Memory B cell (primary cell): ENCODE measurements at regions not wholly inside any gene's neighbourhood (a gene's known extent, or its start where the extent isn't known, plus 50 kb on each side); places are given as distances from the start of the nearest gene placed in this dataset.
"Not testable (repeated sequence)": the region's sequence is repeated elsewhere in the genome, so short reads cannot be mapped to it uniquely, and the experiment has no call there.

Experiments used
- ATAC-seq: fragments of 150-1000 bp; cut with Tn5 transposase; 2 replicates; pipeline ENCODE4 v1.10.0; 2021; ENCODE audit warnings: low read depth, mild to moderate bottlenecking, moderate library complexity
- DNase-seq, 2 donors: peaks; one replicate each; pipeline ENCODE4 v3.0.0; 2022; ENCODE audit warnings: low spot score in 2 of 2
- H3K27ac Mint-ChIP-seq: one replicate; pipeline ENCODE4 v1.8.0; 2022; ENCODE audit warnings: mild to moderate bottlenecking, moderate library complexity, mixed read lengths
- H3K27me3 Mint-ChIP-seq: one replicate; pipeline ENCODE4 v1.8.0; 2022; ENCODE audit warnings: mixed read lengths
- H3K36me3 Mint-ChIP-seq: one replicate; pipeline ENCODE4 v1.8.0; 2022; ENCODE audit warnings: mild to moderate bottlenecking, mixed read lengths
- H3K4me1 Mint-ChIP-seq: one replicate; pipeline ENCODE4 v1.8.0; 2022; ENCODE audit warnings: mixed read lengths
- H3K4me3 Mint-ChIP-seq: one replicate; pipeline ENCODE4 v1.8.0; 2022; ENCODE audit warnings: mild to moderate bottlenecking, moderate library complexity, mixed read lengths
- H3K9me3 Mint-ChIP-seq: one replicate; pipeline ENCODE4 v1.8.0; 2022; ENCODE audit warnings: mixed read lengths

DNA sequence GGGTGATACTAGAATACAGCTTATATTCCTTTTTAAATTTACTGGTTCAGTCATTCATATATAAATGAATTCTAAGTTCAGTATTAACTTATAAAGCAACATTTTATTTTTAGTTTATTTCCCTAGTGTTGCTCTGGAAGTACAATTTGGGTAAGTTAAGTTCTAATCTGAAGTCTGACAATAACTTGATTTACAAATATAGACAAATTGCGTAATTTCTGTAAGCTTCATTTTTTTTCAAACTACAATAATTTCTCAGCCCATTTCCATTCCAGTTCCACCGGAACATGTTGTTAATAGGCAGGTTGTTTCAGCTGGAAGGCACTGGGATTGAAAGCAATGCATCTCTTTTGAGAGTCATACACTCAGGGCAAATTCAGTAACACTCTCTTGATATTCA, 2000.7 kb downstream of the OLFM4 start:
- Mint-ChIP-seq H3K36me3 (no peaks in the 10 kb centered on the region), H3K27ac (no peak overlapping the region), H3K4me3 (no peak overlapping the region), H3K4me1 (no peaks in the 10 kb centered on the region), H3K27me3 (no peaks in the 10 kb centered on the region), H3K9me3 (peaks cover 9% of the 10 kb centered on the region)
- DNase-seq (no peak), ATAC-seq (no peak)

DNA sequence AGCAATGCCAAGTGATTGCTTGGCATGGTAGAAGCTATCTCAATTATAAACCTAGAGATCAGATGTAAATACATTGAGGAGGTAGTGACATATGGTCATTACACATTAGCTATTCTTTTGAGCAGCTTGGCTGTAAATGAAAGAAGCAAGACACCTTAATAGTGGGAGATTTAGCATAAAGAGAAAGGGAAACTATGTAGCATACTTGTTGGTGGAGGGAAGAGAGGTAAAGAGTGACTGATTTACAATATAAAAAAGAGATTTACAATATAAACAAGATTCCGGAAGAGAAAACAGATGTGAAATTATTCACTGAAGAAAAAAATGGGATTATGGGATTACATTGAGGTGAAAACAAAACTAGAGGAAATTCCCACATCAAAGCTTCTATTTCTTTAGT, 2009.6 kb downstream of the OLFM4 start:
- Mint-ChIP-seq H3K27me3 (no peaks in the 10 kb centered on the region), H3K4me3 (no peak overlapping the region), H3K36me3 (no peaks in the 10 kb centered on the region), H3K4me1 (no peaks in the 10 kb centered on the region), H3K9me3 (peaks cover 6% of the 10 kb centered on the region), H3K27ac (no peak overlapping the region)
- ATAC-seq = no peak
- DNase-seq = no peak

DNA sequence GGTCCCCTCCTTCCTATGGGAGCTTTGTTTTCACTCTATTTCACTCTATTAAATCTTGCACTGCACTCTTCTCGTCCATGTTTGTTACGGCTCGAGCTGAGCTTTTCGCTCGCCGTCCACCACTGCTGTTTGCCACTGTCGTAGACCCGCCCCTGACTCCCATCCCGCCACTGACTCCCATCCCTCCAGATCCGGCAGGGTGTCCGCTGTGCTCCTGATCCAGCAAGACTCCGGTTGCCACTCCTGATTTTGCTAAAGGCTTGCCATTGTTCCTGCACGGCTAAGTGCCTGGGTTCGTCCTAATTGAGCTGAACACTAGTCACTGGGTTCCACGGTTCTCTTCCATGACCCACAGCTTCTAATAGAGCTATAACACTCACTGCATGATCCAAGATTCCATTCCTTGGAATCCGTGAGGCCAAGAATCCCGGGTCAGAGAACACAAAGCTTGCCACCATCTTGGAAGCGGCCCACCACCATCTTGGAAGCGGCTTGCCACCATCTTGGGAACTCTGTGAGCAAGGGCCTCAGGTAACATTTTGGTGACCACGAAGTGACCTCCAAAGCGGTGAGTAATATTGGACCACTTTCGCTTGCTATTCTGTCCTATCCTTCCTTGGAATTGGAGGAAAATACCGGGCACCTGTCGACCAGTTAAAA, 2025.4 kb downstream of the OLFM4 start:
- not testable (repeated sequence) for H3K4me1 Mint-ChIP-seq, H3K27me3 Mint-ChIP-seq, ATAC-seq, H3K4me3 Mint-ChIP-seq, H3K27ac Mint-ChIP-seq, H3K36me3 Mint-ChIP-seq, DNase-seq
- peaks cover 11% of the 10 kb centered on the region for H3K9me3 Mint-ChIP-seq

DNA sequence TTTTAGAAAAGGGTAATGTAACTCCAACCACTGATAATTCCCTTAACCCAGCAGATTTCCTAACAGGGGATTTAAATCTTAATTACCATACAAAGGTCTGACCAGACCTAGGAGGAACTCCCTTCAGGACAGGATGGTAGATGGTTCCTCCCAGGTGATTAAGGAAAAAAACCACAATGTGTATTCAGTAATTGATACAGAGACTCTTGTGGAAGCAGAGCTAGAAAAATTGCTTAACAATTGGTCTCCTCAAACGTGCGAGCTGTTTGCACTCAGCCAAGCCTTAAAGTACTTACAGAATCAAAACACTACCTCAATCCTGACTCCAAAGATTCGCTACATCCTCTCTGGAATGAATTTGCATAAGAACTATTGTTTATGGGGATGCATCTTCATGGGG, 2027.1 kb downstream of the OLFM4 start:
- H3K27ac Mint-ChIP-seq, ATAC-seq: not testable (repeated sequence)

DNA sequence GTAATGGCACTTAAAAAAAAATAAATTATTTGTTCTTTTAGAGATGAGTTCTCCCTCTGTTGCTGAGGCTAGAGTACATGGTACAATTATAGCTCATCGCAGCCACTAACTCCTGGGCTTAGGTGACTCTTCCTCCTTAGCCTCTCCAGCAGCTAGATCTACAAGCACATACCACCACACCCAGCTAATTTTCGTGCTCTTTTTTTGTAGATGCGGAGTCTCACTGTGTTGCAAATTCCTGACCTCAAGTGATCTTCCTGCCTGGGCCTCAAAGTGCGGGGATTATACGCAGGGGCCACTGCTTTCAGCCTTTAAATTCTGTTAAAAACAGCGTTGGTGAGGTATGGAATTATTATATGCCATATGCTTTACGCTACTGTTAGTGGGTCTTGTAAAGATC, 2034.0 kb downstream of the OLFM4 start:
- no peaks in the 10 kb centered on the region for H3K27me3 Mint-ChIP-seq
- H3K27ac Mint-ChIP-seq = no peak overlapping the region
- DNase-seq (no peak), ATAC-seq (no peak)
- no peaks in the 10 kb centered on the region for H3K4me1 Mint-ChIP-seq
- H3K4me3 Mint-ChIP-seq = no peak overlapping the region
- H3K36me3 Mint-ChIP-seq = no peaks in the 10 kb centered on the region
- H3K9me3 Mint-ChIP-seq = peaks cover 9% of the 10 kb centered on the region

More for the DNA sequence above, 2027.1 kb downstream of the OLFM4 start:
- not testable (repeated sequence) for H3K9me3 Mint-ChIP-seq, H3K36me3 Mint-ChIP-seq, H3K27me3 Mint-ChIP-seq, DNase-seq, H3K4me1 Mint-ChIP-seq, H3K4me3 Mint-ChIP-seq

DNA sequence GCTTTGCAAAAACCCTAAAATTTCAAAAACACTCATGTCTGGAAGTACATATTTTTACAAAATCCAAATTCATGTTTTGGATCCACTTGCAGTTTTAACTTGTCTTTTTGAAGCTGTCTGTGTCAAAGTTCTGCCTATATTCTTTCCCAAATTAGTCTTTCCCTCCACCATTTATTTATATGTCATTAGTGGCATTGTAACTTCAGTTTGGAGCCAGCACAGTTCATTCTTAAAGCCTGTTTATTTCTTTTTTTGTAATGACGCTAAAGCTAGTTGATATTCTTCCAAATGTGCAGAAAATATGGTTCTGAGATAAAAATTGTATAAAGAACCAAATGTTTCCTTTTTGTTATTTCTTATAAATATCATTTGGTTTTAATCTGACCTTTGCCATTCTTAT, 2039.3 kb downstream of the OLFM4 start:
- no peak for DNase-seq
- no peak overlapping the region for H3K4me3 Mint-ChIP-seq
- no peak for ATAC-seq
- no peaks in the 10 kb centered on the region for H3K27me3 Mint-ChIP-seq
- no peak overlapping the region for H3K27ac Mint-ChIP-seq
- no peaks in the 10 kb centered on the region for H3K36me3 Mint-ChIP-seq
- H3K4me1 Mint-ChIP-seq = no peaks in the 10 kb centered on the region
- peaks cover 6% of the 10 kb centered on the region for H3K9me3 Mint-ChIP-seq

DNA sequence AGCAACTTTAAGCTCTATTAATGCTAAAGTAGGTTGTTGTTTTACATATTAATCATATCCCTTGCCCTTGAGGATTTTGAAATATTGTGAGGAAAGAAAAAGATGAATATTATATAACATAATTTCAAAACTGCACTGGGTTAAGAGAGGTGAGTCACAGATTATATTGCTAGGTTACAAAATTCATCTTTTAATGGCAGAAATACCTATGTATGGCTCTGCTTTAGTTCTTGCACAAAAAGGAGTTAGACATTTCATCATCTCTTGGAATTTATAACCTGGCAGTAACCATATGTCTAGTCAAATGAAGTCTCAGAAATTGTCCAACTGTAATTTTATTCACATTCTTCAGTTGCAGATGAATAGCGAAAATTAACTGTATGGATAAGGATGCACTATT, 2041.1 kb downstream of the OLFM4 start:
- Mint-ChIP-seq H3K9me3 (peaks cover 6% of the 10 kb centered on the region), H3K4me3 (no peak overlapping the region), H3K4me1 (no peaks in the 10 kb centered on the region), H3K27me3 (no peaks in the 10 kb centered on the region), H3K27ac (no peak overlapping the region), H3K36me3 (no peaks in the 10 kb centered on the region)
- DNase-seq (no peak), ATAC-seq (no peak)

DNA sequence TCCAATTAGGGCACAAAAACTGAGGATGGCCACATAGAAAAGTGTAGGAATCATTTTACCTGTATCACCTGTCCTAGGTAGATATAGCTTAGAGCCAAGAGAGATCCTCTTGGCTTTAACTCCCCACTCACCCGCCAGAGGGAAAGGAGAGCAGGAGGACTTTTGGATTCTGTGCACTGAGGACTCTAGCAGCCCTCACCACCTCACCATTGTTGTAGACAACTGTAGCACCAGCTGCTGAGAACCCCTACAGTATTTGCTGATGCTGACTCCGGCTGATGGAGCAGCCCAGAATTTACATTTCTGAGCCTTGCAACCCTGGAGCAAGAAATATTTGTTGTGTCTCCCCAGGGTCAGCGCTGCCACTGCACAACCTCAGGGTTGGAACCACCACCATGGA, 2044.4 kb downstream of the OLFM4 start:
- no peak for ATAC-seq
- no peaks in the 10 kb centered on the region for H3K9me3 Mint-ChIP-seq
- no peaks in the 10 kb centered on the region for H3K36me3 Mint-ChIP-seq
- DNase-seq = no peak
- no peaks in the 10 kb centered on the region for H3K4me1 Mint-ChIP-seq
- H3K4me3 Mint-ChIP-seq = no peak overlapping the region
- H3K27me3 Mint-ChIP-seq = no peaks in the 10 kb centered on the region
- H3K27ac Mint-ChIP-seq = no peak overlapping the region

DNA sequence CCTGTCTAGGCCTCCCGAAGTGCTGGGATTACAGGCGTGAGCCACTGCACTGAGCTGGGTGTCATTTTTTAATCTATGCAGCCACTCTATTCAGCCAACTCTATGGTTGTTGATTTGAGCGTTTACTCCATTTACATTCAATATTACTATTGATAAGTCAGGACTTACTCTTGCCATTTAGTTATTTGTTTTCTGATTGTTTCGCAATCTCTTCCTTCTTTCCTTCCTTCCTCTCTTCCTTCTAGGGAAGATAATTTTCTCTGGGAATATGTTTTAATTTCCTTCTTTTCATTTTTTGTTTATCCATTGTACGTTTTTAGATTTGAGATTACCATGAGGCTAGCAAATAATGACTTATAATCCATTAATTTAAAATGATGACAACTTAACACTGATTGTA, 2056.0 kb downstream of the OLFM4 start:
- Mint-ChIP-seq H3K27me3 (no peaks in the 10 kb centered on the region), H3K36me3 (no peaks in the 10 kb centered on the region), H3K27ac (no peak overlapping the region), H3K9me3 (peaks cover 7% of the 10 kb centered on the region), H3K4me1 (no peaks in the 10 kb centered on the region), H3K4me3 (no peak overlapping the region)
- ATAC-seq (no peak), DNase-seq (no peak)

DNA sequence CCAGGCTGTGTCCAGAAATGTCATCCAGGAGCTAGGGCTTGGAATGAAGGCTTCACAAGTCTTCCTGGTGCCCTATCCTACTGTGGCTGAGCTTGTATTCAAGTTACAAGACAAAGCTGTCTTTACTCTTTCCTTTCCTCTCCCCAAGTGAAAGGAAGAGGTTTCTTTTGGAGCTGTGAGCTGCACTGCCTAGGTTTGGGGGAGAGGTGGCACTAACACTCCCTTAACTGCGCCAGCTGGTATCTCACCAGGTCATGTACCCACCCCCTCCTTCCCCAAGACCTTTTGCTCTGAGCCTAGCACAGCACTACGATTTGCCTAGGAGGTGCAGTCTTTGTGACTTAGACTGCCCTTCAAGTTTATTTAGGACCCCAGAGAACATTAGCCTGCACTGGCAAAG, 2053.6 kb upstream of the PRR20A start:
- Mint-ChIP-seq H3K4me1 (no peaks in the 10 kb centered on the region), H3K36me3 (no peaks in the 10 kb centered on the region), H3K27ac (no peak overlapping the region), H3K27me3 (no peaks in the 10 kb centered on the region), H3K4me3 (no peak overlapping the region), H3K9me3 (peaks cover 7% of the 10 kb centered on the region)
- ATAC-seq (no peak), DNase-seq (no peak)

DNA sequence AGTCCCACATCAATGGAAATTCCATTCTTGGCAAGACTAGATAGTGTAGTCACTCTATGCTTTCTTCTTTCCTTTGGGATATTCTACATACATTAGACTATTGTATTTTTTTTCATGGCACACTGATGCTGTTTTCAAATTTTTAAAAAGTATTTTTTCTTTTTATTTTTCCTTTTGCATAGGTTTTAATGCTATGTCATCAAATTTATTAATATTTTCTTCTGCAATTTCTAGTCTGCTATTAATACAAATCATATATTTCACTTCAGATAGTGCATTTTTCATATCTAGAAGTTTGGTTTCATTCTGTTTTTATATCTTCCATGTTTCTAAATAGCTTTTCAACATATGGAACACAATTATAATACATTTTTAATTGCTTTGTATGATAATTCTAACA, 2050.1 kb upstream of the PRR20A start:
- H3K36me3 Mint-ChIP-seq = no peaks in the 10 kb centered on the region
- DNase-seq (no peak), ATAC-seq (no peak)
- H3K27me3 Mint-ChIP-seq = no peaks in the 10 kb centered on the region
- H3K4me3 Mint-ChIP-seq = no peak overlapping the region
- peaks cover 1% of the 10 kb centered on the region for H3K9me3 Mint-ChIP-seq
- H3K4me1 Mint-ChIP-seq = no peaks in the 10 kb centered on the region
- H3K27ac Mint-ChIP-seq = no peak overlapping the region

DNA sequence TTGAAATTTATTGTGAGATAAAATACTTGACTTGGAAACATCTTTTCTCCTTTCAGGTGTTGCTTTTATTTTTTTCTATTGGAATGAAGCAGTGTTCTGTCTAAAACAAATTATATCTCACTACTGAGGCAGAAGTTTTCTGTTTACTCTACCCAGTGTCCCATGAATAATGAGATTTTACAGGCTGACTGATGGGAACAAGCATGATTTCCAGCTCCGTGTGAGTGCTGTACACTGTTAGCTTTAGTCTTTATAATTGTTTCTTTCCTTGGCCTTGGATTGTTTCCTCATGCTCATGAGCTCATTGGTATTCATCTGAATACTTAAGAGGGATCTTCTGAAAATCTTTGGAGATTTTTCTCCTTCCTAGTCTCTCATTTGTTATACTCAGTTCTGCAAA, 2049.5 kb upstream of the PRR20A start:
- H3K36me3 Mint-ChIP-seq = no peaks in the 10 kb centered on the region

DNA sequence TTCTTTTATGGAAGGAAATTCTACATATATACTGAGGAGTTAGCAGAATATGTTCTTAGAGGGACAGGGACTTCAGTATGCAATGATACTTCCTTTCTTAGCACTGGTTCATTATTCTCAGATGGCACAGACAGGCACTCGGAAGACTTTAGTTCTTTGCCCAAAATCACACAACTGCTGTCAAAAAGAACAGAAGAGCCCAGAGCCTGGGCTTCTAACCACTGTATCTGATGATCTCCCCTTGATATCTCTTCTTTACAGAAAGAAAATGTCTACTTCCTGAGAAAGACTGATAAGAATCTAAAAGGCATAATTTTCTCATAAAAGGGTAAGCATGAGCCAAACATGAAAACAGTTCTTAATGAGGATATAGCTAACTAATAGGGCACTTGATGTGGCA, 2034.2 kb upstream of the PRR20A start:
- ATAC-seq (no peak), DNase-seq (no peak)
- Mint-ChIP-seq H3K27me3 (no peaks in the 10 kb centered on the region), H3K36me3 (no peaks in the 10 kb centered on the region), H3K4me3 (no peak overlapping the region), H3K4me1 (no peaks in the 10 kb centered on the region), H3K9me3 (peaks cover 2% of the 10 kb centered on the region), H3K27ac (no peak overlapping the region)

More for the DNA sequence above, 2049.5 kb upstream of the PRR20A start:
- peaks cover 2% of the 10 kb centered on the region for H3K9me3 Mint-ChIP-seq
- no peaks in the 10 kb centered on the region for H3K4me1 Mint-ChIP-seq
- ATAC-seq (no peak), DNase-seq (no peak)
- H3K27ac Mint-ChIP-seq = no peak overlapping the region
- no peak overlapping the region for H3K4me3 Mint-ChIP-seq
- H3K27me3 Mint-ChIP-seq = no peaks in the 10 kb centered on the region

DNA sequence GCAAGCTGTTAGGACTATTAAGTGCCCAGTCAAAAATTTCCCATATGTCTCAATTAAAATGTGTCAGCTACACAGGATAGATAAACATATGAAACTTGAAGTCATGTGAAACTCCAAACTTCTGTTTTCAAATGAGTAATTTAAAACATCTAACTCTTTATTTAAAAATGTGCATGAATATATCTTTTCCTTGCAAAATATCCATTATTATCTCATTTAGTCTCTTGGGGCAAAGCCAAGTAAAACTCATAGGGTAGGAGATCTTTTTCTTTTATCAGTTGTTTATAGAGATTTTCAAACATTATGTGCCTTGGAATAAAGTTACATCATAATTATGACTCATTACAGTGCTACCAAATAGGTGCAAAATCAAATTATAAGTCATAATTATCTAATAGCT, 2020.1 kb upstream of the PRR20A start:
- Mint-ChIP-seq H3K9me3 (peaks cover 6% of the 10 kb centered on the region), H3K36me3 (no peaks in the 10 kb centered on the region), H3K27me3 (no peaks in the 10 kb centered on the region), H3K27ac (no peak overlapping the region), H3K4me1 (no peaks in the 10 kb centered on the region), H3K4me3 (no peak overlapping the region)
- ATAC-seq = no peak
- DNase-seq = no peak

DNA sequence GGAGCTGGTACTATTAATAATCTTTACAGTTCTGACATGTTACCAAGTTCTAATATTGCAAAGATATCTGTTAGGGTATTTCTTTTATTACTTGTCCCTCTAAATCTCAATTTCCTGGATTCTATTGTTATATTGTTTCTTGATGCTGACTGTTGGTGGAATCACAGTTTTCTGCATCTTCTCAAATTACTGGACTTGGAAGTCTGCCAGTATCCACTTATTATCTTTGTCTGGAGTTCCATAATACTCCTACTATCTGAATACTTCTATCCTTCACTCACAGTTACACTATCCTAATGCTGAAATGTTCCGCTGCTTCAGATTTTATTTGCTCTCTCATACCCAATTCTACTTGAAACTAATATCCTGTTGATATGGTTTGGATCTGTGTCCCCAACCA, 1985.7 kb upstream of the PRR20A start:
- Mint-ChIP-seq H3K9me3 (peaks cover 14% of the 10 kb centered on the region), H3K4me3 (no peak overlapping the region), H3K27me3 (no peaks in the 10 kb centered on the region), H3K36me3 (no peaks in the 10 kb centered on the region), H3K27ac (no peak overlapping the region), H3K4me1 (no peaks in the 10 kb centered on the region)
- ATAC-seq = no peak
- no peak for DNase-seq
